ENCODE measurements at regions not wholly inside any gene's neighbourhood (a gene's known extent, or its start where the extent isn't known, plus 50 kb on each side); places are given as distances from the start of the nearest gene placed in this dataset.
"Not testable (repeated sequence)": the region's sequence is repeated elsewhere in the genome, so short reads cannot be mapped to it uniquely, and the experiment has no call there.

DNA sequence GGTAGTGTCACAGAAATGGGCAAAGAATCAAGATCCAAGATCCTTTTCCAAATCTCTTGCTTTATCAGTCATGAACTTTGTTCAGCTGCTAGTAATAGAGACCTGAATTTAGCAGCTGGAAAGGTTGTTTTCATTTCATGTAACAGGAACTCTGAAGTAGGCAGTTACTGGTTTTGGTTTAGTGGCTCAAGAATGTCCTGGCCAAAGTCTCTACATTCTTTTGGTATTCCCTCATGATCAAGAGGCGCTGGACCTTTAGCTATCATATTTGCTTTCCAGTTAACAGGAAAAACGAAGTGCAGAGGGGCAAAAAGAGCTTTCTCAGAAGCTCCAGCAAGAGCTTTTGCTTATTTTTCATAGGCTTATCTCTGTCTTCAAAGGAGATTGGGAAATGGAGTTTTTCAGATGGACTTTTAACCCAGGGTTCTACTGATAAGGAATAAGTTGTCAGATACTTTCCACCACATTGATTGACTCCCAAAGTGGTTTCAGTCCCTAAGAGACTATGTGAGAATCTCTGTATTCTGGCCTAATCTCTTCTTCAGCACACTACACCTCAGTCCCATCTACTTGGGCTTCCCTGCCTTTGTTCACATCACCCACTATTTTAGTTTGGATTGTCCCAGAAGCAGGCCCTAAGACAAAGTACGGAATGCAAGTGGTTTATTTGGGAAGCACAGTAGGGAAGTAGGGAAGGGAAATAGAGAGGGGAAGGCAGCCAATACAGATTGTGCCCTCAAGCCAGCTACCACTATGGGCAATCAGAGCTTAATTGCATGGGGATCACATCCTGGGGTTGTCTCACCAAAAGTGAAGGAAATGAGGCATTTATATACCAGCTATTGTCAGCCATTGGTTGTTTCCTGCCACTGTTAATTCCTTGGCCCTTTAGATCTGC lies 359.3 kb downstream of the LRRC70 start:
- ATAC-seq (replicated peaks), result no peak
- H3K4me3 Mint-ChIP-seq, result no peak overlapping the region
- DNase-seq, result no peak
- H3K36me3 Mint-ChIP-seq, result no peaks in the 10 kb centered on the region
- H3K27ac Mint-ChIP-seq, result no peak overlapping the region
- no peaks in the 10 kb centered on the region for H3K4me1 Mint-ChIP-seq
- H3K9me3 Mint-ChIP-seq, result no peaks in the 10 kb centered on the region
- H3K27me3 Mint-ChIP-seq, result no peaks in the 10 kb centered on the region

DNA sequence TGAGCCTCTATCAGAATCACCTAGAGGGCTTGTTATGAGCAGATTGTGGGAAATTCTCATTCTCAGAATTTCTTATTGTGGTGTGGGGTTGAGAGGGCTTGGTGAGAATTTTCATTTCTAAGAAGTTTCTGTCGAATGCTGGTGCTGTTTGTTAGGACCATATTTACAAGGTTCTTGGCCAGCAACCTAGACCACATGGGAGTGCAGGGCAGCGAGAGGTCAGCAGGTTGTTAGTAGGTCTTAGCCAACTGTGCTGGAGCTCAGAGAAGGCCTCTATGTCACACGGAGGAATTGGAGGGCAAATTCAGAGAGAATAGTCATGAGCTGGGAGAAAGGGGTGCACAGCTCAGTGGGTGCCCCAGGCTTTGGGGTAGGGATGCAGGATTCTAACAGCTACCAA lies 357.0 kb downstream of the LRRC70 start:
- H3K4me3 Mint-ChIP-seq, result no peak overlapping the region

DNA sequence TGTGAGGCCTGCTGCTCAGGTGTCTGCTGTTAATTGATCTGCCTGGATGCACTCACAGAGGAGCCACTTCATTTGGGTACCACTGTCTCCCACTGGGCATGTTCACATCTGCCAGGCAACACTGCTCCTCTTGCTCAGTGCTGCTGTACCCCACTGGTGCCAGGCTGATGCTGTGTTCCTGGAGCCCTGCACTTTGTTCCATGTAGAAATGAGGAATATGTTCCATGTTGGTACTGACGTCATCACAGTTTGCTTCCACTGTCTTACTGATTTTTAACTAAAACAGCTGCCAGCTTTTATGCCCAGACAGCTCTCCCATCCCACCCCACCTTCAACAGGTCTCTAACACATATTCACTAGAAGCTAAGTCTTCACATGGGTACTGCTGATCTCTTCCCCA lies 355.7 kb downstream of the LRRC70 start:
- ATAC-seq (replicated peaks) (no peak), DNase-seq (no peak)
- H3K27me3 Mint-ChIP-seq, result no peaks in the 10 kb centered on the region
- H3K4me3 Mint-ChIP-seq, result no peak overlapping the region
- H3K27ac Mint-ChIP-seq, result no peak overlapping the region
- no peaks in the 10 kb centered on the region for H3K36me3 Mint-ChIP-seq
- no peaks in the 10 kb centered on the region for H3K9me3 Mint-ChIP-seq
- H3K4me1 Mint-ChIP-seq, result no peaks in the 10 kb centered on the region

More for the DNA sequence above, 357.0 kb downstream of the LRRC70 start:
- Mint-ChIP-seq H3K27me3 (no peaks in the 10 kb centered on the region), H3K9me3 (no peaks in the 10 kb centered on the region), H3K4me1 (no peaks in the 10 kb centered on the region), H3K36me3 (no peaks in the 10 kb centered on the region), H3K27ac (no peak overlapping the region)
- ATAC-seq (replicated peaks) (no peak), DNase-seq (no peak)

DNA sequence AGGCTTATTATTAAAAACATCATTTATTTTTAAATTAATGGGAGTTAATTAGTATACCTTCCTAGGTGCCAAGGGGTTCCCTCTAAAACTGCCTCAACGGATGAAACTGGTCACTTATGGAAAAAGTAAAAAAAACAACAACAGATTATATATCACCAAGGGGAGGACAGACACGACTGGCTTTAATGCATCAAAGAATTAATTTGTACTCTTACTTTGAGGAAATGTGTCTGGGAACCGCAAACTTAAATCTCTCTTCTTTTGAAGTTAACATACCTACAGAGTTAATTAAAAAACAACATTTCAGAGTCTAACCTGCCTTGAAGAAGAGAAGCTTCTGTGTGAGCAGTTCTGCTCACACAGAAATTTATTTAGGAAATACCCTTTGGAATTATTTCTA lies 354.6 kb downstream of the LRRC70 start:
- H3K27me3 Mint-ChIP-seq, result no peaks in the 10 kb centered on the region
- DNase-seq (no peak), ATAC-seq (replicated peaks) (no peak)
- no peaks in the 10 kb centered on the region for H3K4me1 Mint-ChIP-seq
- H3K27ac Mint-ChIP-seq, result no peak overlapping the region
- H3K4me3 Mint-ChIP-seq, result no peak overlapping the region
- H3K36me3 Mint-ChIP-seq, result no peaks in the 10 kb centered on the region
- H3K9me3 Mint-ChIP-seq, result no peaks in the 10 kb centered on the region

DNA sequence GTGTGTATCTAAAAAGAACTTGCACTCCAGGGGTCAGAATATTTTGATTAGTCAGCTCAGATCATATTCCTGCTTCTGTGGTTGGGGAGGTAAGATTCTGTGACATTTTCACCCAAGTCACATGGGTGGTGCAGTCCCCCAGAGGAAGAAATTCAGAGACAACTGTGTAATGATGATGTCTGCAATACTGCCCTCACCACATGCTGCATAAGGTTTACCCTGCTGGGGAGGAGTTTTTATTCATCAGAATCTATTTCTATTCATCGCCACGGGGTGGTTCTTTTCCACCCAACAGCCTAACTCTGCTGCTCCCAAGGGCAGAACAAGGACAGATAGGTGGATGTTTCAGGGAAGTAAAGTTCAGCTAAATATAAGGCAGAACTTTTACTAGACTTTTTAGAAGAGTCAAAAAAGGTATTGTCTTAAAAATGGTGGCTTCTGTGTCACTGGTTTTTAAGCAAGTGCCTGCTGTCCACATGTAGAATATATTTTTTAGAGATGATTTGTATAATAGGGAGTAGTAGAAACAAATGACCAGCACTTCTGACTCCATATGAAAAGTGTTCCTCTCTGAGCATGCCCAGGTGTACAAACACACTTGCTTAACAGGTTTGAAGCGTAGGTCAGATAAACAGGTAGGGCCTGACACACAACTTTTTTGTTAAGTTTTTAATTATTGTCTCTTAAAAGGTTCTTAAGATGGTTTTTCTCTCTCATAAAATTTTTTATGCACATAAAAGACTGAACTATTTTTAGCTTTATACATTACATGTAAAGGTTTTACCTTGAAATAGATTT lies 352.7 kb downstream of the LRRC70 start:
- Mint-ChIP-seq H3K9me3 (peaks cover 0 to 4% of the 10 kb centered on the region in 2 donors), H3K27ac (no peak overlapping the region), H3K27me3 (no peaks in the 10 kb centered on the region), H3K36me3 (no peaks in the 10 kb centered on the region), H3K4me1 (no peaks in the 10 kb centered on the region), H3K4me3 (no peak overlapping the region)
- no peak for ATAC-seq (replicated peaks)
- DNase-seq, result no peak

DNA sequence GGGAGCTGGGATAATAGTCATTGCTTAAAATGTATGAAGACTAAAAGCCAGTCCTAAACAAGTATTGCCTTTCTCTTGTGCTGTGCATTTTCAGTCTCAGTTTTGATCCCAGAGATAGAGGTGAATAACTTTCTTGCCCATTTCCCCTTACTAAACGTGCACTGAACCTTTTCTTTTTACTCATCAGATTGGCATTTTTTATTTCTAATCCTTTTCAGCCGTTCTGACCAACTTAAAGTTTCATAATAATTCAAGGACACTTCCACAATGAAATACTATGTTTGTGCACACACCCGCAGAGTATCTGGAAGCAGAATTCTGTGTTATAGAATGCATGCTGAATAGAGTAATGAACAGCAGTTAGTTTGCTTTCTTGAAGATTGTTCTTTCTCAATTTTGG lies 343.6 kb downstream of the LRRC70 start:
- Mint-ChIP-seq H3K4me1 (no peaks in the 10 kb centered on the region), H3K4me3 (no peak overlapping the region), H3K27ac (no peak overlapping the region), H3K27me3 (no peaks in the 10 kb centered on the region), H3K36me3 (no peaks in the 10 kb centered on the region), H3K9me3 (peaks cover 0 to 3% of the 10 kb centered on the region in 2 donors)
- ATAC-seq (replicated peaks), result no peak
- DNase-seq, result no peak

DNA sequence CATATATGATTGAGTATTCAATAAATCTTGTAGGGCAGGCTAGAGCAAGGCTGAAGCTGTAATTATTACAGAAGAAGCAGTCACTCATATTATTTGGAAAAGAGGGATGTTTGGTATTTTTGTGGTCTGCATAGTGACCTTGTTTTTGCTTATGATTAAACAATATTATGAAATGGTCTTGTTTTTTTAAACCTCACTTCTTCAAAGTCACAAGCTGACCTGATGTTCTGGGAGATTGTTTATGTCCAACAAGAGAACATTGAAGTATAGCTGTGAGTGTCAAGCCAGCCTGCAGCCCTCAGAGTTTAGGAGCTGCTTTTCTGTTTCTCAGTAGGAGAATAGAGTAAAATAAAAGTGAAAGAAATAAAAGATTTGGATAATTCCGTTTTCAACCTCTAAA lies 342.2 kb downstream of the LRRC70 start:
- no peak overlapping the region for H3K27ac Mint-ChIP-seq
- DNase-seq (no peak), ATAC-seq (replicated peaks) (no peak)
- no peaks in the 10 kb centered on the region for H3K9me3 Mint-ChIP-seq
- no peak overlapping the region for H3K4me3 Mint-ChIP-seq
- H3K27me3 Mint-ChIP-seq, result no peaks in the 10 kb centered on the region
- H3K4me1 Mint-ChIP-seq, result no peaks in the 10 kb centered on the region
- H3K36me3 Mint-ChIP-seq, result no peaks in the 10 kb centered on the region

DNA sequence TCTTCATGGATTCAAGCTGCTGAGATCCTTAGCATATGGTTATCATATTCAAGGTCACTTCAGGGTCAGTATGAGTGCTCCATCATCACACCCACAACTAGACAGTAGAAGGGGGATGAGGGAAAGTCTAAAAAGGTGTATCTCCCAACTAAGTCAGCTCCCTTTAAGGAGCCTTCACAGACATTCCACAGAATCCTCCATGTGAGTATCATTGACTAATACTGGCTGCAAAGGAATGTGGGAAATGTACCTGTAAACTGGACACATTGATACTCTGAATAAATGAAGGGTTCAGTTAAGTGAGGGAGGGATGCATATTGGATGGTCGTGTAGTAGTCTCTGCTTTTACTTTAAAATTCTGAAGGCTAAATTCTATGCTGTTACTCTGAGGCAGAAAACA lies 330.7 kb downstream of the LRRC70 start:
- no peaks in the 10 kb centered on the region for H3K27me3 Mint-ChIP-seq
- no peak for DNase-seq

DNA sequence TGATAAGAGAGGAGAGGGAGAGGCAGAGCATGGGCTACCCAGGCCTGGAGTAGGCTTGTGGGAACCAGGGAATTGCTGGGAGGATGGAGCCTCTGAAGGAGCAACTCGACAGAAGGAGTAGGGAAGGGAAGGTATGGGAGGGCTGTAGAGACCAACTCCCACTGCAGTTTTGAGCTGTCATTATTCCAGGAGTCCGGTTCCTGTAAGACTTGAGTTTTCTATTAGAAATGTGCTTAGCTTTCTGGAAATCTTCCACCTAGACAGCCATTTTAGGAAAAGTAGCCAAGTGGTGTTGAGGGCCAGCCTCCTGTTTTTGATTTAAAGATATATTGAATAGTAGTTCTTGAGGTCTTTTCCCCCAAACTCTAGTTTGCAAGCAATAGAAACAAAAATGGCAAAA lies 323.5 kb downstream of the LRRC70 start:
- no peak overlapping the region for H3K4me3 Mint-ChIP-seq
- no peak overlapping the region for H3K27ac Mint-ChIP-seq
- H3K36me3 Mint-ChIP-seq, result no peaks in the 10 kb centered on the region
- H3K9me3 Mint-ChIP-seq, result no peaks in the 10 kb centered on the region
- no peaks in the 10 kb centered on the region for H3K27me3 Mint-ChIP-seq
- no peak for DNase-seq
- no peaks in the 10 kb centered on the region for H3K4me1 Mint-ChIP-seq
- no peak for ATAC-seq (replicated peaks)

More for the DNA sequence above, 330.7 kb downstream of the LRRC70 start:
- H3K9me3 Mint-ChIP-seq, result peaks cover 1 to 8% of the 10 kb centered on the region in 2 donors
- H3K4me3 Mint-ChIP-seq, result no peak overlapping the region
- no peaks in the 10 kb centered on the region for H3K36me3 Mint-ChIP-seq
- H3K27ac Mint-ChIP-seq, result no peak overlapping the region
- no peak for ATAC-seq (replicated peaks)
- H3K4me1 Mint-ChIP-seq, result no peaks in the 10 kb centered on the region

DNA sequence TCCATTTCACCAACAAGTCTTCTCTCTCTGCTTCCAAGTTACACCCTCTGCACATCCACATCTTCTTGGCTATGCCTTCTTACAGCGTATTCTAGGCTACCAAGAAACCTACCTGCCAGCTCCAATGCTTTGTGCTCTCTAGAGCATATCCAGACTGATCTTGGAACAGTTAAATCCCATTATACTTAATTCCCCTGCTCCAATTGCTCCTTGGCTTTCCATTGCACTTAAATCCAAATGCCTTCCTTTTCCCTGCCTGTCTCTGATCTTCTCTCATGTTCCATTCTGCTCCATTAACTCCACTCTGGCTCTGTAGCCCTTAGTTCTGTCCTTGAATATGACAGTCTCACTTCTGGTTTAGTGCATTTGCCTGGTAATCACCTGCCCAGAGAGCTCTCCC lies 322.4 kb downstream of the LRRC70 start:
- Mint-ChIP-seq H3K27me3 (no peaks in the 10 kb centered on the region), H3K36me3 (no peaks in the 10 kb centered on the region)
- no peak for ATAC-seq (replicated peaks)

DNA sequence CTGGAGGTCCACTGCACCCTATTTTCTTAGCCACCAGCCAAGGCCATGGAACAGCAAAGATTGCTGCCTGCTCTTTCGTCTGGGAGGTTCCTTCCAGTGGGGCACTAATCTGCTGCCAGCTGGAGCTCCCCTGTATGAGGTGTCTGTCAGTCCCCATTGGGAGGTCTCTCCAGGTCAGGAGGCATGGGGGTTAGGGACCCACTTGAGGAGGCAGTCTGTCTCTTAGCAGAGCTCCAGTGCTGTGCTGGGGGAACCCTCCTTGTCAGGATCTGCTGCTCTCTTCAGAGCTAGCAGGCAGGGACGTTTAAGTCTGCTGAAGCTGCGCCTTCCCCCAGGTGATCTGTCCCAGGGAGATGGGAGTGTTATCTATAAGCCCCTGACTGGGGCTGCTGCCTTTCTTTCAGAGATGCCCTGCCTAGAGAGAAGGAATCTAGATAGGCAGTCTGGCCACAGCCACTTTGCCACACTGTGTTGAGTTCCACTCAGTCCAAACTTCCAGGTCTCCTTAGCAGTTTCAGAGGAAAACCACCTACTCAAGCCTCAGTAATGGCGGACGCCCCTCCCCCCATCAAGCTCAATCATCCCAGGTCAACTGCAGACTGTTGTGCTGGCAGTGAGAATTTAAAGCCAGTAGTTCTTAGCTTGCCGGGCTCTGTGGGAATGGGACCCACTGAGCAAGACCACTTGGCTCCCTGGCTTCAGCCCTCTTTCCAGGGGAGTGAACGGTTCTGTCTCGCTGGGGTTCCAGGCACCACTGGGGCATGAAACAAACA lies 317.7 kb downstream of the LRRC70 start:
- no peak for DNase-seq
- no peaks in the 10 kb centered on the region for H3K36me3 Mint-ChIP-seq
- H3K4me3 Mint-ChIP-seq, result no peak overlapping the region
- H3K27me3 Mint-ChIP-seq, result no peaks in the 10 kb centered on the region
- no peak overlapping the region for H3K27ac Mint-ChIP-seq
- H3K4me1 Mint-ChIP-seq, result no peaks in the 10 kb centered on the region
- ATAC-seq (replicated peaks), result no peak
- peaks cover 10 to 11% of the 10 kb centered on the region in 2 donors for H3K9me3 Mint-ChIP-seq

More for the DNA sequence above, 322.4 kb downstream of the LRRC70 start:
- H3K27ac Mint-ChIP-seq, result no peak overlapping the region
- DNase-seq, result no peak
- H3K4me3 Mint-ChIP-seq, result no peak overlapping the region
- peaks cover 0 to 1% of the 10 kb centered on the region in 2 donors for H3K9me3 Mint-ChIP-seq
- no peaks in the 10 kb centered on the region for H3K4me1 Mint-ChIP-seq

DNA sequence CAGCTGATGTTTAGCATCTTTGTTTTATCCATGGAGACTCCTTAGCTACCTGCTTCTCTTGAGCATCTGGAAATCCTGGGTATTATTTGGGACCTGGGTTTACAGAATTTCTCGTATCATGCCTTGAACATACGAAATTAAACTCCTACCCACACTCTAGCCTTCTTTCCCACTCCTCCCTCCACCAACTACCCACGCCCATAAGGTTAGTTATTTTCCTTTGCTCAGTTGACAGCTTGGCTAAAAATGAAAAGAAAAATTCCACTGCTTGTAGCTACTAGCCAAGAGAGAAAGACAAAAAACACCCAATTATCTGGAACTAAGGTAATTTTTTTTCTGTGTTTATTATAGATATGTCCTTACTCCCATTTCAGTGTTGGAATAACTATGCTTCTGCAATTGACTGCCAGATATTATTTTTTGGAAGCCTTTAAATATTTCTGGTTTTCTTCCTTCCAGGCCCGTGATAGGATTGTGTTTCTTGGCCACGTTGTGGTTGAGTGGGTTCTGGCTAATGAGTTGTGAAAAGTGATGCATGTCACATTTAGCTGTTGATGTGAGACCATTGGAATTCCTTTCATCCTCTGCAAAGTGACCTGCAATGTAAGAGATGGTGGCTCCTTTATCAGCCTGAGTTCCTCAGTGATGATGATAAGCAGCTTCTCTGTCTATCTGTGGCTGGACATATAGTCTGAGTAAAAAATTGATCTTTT lies 308.1 kb downstream of the LRRC70 start:
- H3K9me3 Mint-ChIP-seq, result no peaks in the 10 kb centered on the region
- no peak for ATAC-seq (replicated peaks)
- no peak for DNase-seq

DNA sequence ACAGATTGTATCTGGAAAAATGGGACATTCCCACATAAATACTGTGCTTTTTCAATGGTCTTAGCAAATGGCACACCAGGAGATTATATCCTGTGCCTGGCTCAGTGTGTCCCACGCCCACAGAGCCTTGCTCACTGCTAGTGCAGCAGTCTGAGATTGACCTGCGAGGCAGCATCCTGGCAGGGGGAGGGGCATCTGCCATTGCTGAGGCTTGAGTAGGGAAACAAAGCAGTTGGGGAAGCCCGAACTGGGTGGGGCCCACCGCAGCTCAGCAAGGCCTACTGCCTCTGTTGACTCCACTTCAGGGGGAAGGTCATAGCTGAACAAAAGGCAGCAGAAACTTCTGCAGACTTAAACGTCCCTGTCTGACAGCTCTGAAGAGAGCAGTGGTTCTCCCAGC lies 258.7 kb downstream of the LRRC70 start:
- H3K9me3 Mint-ChIP-seq, result peaks cover 13 to 14% of the 10 kb centered on the region in 2 donors

More for the DNA sequence above, 308.1 kb downstream of the LRRC70 start:
- Mint-ChIP-seq H3K4me1 (no peaks in the 10 kb centered on the region), H3K27me3 (no peaks in the 10 kb centered on the region), H3K36me3 (no peaks in the 10 kb centered on the region), H3K4me3 (no peak overlapping the region), H3K27ac (no peak overlapping the region)

DNA sequence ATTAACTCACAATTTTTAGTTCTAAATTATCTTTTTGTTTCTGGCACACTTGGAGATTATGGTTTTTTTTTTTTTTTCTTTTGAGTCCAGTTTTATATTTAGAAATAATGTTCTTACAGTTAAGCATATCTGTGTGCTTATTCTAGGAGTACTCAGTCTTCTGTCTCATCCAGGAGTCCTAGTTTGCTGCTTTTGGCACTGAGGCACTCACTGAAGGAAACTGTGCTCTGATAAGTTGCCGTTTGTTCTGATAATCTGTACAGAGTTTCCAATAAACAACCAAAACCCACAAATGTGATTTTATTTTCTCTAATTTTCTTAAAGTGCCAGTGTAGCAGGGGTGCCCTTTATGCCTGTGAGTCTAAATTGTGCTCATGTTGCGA lies 251.0 kb downstream of the LRRC70 start:
- H3K9me3 Mint-ChIP-seq, result peaks cover 4 to 8% of the 10 kb centered on the region in 2 donors
- no peaks in the 10 kb centered on the region for H3K36me3 Mint-ChIP-seq
- no peaks in the 10 kb centered on the region for H3K27me3 Mint-ChIP-seq
- no peak for DNase-seq
- H3K4me3 Mint-ChIP-seq, result no peak overlapping the region
- ATAC-seq (replicated peaks), result no peak
- H3K27ac Mint-ChIP-seq, result no peak overlapping the region
- no peaks in the 10 kb centered on the region for H3K4me1 Mint-ChIP-seq

More for the DNA sequence above, 258.7 kb downstream of the LRRC70 start:
- H3K4me3 Mint-ChIP-seq; H3K27me3 Mint-ChIP-seq; H3K27ac Mint-ChIP-seq; H3K36me3 Mint-ChIP-seq; ATAC-seq (replicated peaks); DNase-seq; H3K4me1 Mint-ChIP-seq: not testable (repeated sequence)

All from stimulated activated naive B cell treated with anti-CD40 and anti-IgM and Interleukin-4, amounts not matched to agents 10 μg/mL and 1 μg/mL and 100 μg/mL, for 72 hours (primary cell).